Neural progenitor cell (in vitro differentiated cells): ENCODE measurements at regions not wholly inside any gene's neighbourhood (a gene's known extent, or its start where the extent isn't known, plus 50 kb on each side); places are given as distances from the start of the nearest gene placed in this dataset.
A peak's percentile ranks its signal among the peaks of the same experiment; 100 is the strongest.

Experiments
- DNase-seq: peaks from one replicate; pipeline ENCODE4 v3.0.0-alpha.2; 2016; ENCODE audit warnings: low spot score
- H2AFZ ChIP-seq: fragments of 200-600 bp; sonication (generic); replicated peaks from 2 replicates; pipeline ENCODE4 v1.6.1; 2016; ENCODE audit warnings: antibody characterized with exemption
- H3F3A ChIP-seq: fragments of 200-600 bp; sonication (generic); 2 replicates; pipeline ENCODE4 v1.6.1; 2016; ENCODE audit warnings: antibody characterized with exemption, low read depth
- H3K27ac ChIP-seq: fragments of 200-600 bp; sonication (generic); 2 replicates; pipeline ENCODE4 v1.5.1; 2016; ENCODE audit warnings: mild to moderate bottlenecking
- H3K27me3 ChIP-seq: fragments of 200-600 bp; sonication (generic); 2 replicates; pipeline ENCODE4 v1.6.1; 2016; ENCODE audit warnings: mild to moderate bottlenecking, moderate library complexity
- H3K36me3 ChIP-seq: fragments of 200-600 bp; sonication (generic); 2 replicates; pipeline ENCODE4 v1.5.1; 2016
- H3K4me1 ChIP-seq: fragments of 200-600 bp; sonication (generic); 2 replicates; pipeline ENCODE4 v1.6.1; 2016; ENCODE audit warnings: mixed run types
- H3K4me2 ChIP-seq: fragments of 200-600 bp; sonication (generic); 2 replicates; pipeline ENCODE4 v1.6.1; 2016
- H3K4me3 ChIP-seq: fragments of 200-600 bp; sonication (generic); 2 replicates; pipeline ENCODE4 v1.5.1; 2016
- H3K79me2 ChIP-seq: fragments of 200-600 bp; sonication (generic); 2 replicates; pipeline ENCODE4 v1.6.1; 2016; ENCODE audit warnings: low read depth
- H3K9ac ChIP-seq: fragments of 200-600 bp; sonication (generic); 2 replicates; pipeline ENCODE4 v1.6.1; 2016
- H3K9me3 ChIP-seq: fragments of 200-600 bp; sonication (generic); 2 replicates; pipeline ENCODE4 v1.5.1; 2016; ENCODE audit warnings: low read depth
- H4K20me1 ChIP-seq: fragments of 200-600 bp; sonication (generic); 2 replicates; pipeline ENCODE4 v1.6.1; 2016; ENCODE audit warnings: low read depth
- H3K27ac Mint-ChIP-seq: 3 replicates; pipeline ENCODE4 v1.8.0; 2021; ENCODE audit warnings: mixed read lengths
- H3K27me3 Mint-ChIP-seq: 2 replicates; pipeline ENCODE4 v1.8.0; 2022; ENCODE audit warnings: low read depth, mild to moderate bottlenecking, inconsistent platforms, moderate library complexity, mixed read lengths; ENCODE audit not compliant: insufficient read depth
- H3K36me3 Mint-ChIP-seq: 3 replicates; pipeline ENCODE4 v1.8.0; 2021; ENCODE audit warnings: mixed read lengths
- H3K4me1 Mint-ChIP-seq: 3 replicates; pipeline ENCODE4 v1.8.0; 2021; ENCODE audit warnings: mixed read lengths
- H3K4me3 Mint-ChIP-seq: 3 replicates; pipeline ENCODE4 v1.8.0; 2021; ENCODE audit warnings: mild to moderate bottlenecking, moderate library complexity, mixed read lengths
- H3K9me3 Mint-ChIP-seq: 3 replicates; pipeline ENCODE4 v1.8.0; 2020; ENCODE audit warnings: mixed read lengths
- EZH2 ChIP-seq: fragments of 200-600 bp; sonication (generic); IDR thresholded peaks from 2 replicates; pipeline ENCODE4 v1.6.1; 2017; ENCODE audit warnings: antibody characterized with exemption, mild to moderate bottlenecking, moderate library complexity
- EZH2phosphoT487 ChIP-seq: fragments of 200-600 bp; sonication (generic); IDR thresholded peaks from 2 replicates; pipeline ENCODE4 v1.6.1; 2017; ENCODE audit warnings: antibody characterized with exemption
- TF ChIP-seq, protein P1 (sequence below): fragments of 200-600 bp; sonication (generic); IDR thresholded peaks from 2 replicates; pipeline ENCODE4 v1.5.1; 2017; ENCODE audit warnings: antibody characterized with exemption, mild to moderate bottlenecking

DNA sequence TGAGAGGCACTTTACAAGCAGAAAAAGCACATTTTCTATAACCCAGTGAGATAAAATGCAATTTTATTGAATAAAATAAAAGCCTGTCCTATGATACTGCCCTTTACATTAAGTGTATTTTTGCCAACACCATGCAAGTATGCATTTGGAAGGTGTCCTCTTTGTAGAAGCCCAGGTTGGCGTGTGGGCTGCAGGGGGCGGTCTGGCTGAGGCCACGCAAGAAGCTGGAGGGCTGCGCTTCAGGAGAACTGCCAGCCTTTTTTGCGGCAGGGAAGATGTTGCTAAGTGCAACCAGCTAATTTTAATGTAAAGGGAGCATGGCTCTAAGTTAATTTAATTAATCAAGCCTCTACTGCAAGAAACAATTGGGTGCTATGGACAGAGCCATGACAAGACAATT lies 562.8 kb upstream of the SALL3 start:
- H3K27ac Mint-ChIP-seq: no peak overlapping the region
- peaks cover 13% of the 10 kb centered on the region for H3K27me3 Mint-ChIP-seq
- no peaks in the 10 kb centered on the region for H3K9me3 Mint-ChIP-seq
- no peaks in the 10 kb centered on the region for H3K36me3 ChIP-seq
- H3K9ac ChIP-seq: no peak overlapping the region
- no peak overlapping the region for H3K4me2 ChIP-seq
- peak; percentile 19 for DNase-seq
- H3F3A ChIP-seq: no peaks in the 10 kb centered on the region
- H3K79me2 ChIP-seq: no peaks in the 10 kb centered on the region
- no peaks in the 10 kb centered on the region for H3K4me1 ChIP-seq
- H3K27ac ChIP-seq: no peak overlapping the region
- H2AFZ ChIP-seq: no peak overlapping the region
- H3K36me3 Mint-ChIP-seq: no peaks in the 10 kb centered on the region
- H3K27me3 ChIP-seq: no peaks in the 10 kb centered on the region
- H3K4me3 ChIP-seq: no peak overlapping the region
- H3K4me1 Mint-ChIP-seq: peaks cover 10% of the 10 kb centered on the region
- TF ChIP-seq, protein P1, sequence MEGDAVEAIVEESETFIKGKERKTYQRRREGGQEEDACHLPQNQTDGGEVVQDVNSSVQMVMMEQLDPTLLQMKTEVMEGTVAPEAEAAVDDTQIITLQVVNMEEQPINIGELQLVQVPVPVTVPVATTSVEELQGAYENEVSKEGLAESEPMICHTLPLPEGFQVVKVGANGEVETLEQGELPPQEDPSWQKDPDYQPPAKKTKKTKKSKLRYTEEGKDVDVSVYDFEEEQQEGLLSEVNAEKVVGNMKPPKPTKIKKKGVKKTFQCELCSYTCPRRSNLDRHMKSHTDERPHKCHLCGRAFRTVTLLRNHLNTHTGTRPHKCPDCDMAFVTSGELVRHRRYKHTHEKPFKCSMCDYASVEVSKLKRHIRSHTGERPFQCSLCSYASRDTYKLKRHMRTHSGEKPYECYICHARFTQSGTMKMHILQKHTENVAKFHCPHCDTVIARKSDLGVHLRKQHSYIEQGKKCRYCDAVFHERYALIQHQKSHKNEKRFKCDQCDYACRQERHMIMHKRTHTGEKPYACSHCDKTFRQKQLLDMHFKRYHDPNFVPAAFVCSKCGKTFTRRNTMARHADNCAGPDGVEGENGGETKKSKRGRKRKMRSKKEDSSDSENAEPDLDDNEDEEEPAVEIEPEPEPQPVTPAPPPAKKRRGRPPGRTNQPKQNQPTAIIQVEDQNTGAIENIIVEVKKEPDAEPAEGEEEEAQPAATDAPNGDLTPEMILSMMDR: peak; percentile 35
- TF ChIP-seq EZH2phosphoT487 (no peak), EZH2 (no peak)
- H3K9me3 ChIP-seq: no peaks in the 10 kb centered on the region
- no peaks in the 10 kb centered on the region for H4K20me1 ChIP-seq
- H3K4me3 Mint-ChIP-seq: no peak overlapping the region

- Histone ChIP-seq H4K20me1 (no peaks in the 10 kb centered on the region), H3K4me2 (no peak overlapping the region), H2AFZ (no peak overlapping the region), H3K4me3 (no peak overlapping the region), H3F3A (no peaks in the 10 kb centered on the region), H3K9ac (no peak overlapping the region), H3K27ac (no peak overlapping the region), H3K79me2 (no peaks in the 10 kb centered on the region), H3K27me3 (no peaks in the 10 kb centered on the region), H3K4me1 (no peaks in the 10 kb centered on the region), H3K36me3 (no peaks in the 10 kb centered on the region), H3K9me3 (no peaks in the 10 kb centered on the region)
- TF ChIP-seq EZH2: no peak
- TF ChIP-seq, protein P1: no peak
- TF ChIP-seq EZH2phosphoT487: no peak
- Mint-ChIP-seq H3K27me3 (peaks cover 13% of the 10 kb centered on the region), H3K27ac (peak overlapping the region; percentile 40), H3K36me3 (no peaks in the 10 kb centered on the region), H3K4me3 (no peak overlapping the region), H3K9me3 (no peaks in the 10 kb centered on the region), H3K4me1 (peaks cover 16% of the 10 kb centered on the region)
- DNase-seq: no peak
Observed at GRCh38 chr18:78418379-78418778, 561.2 kb upstream of the SALL3 start.

DNA sequence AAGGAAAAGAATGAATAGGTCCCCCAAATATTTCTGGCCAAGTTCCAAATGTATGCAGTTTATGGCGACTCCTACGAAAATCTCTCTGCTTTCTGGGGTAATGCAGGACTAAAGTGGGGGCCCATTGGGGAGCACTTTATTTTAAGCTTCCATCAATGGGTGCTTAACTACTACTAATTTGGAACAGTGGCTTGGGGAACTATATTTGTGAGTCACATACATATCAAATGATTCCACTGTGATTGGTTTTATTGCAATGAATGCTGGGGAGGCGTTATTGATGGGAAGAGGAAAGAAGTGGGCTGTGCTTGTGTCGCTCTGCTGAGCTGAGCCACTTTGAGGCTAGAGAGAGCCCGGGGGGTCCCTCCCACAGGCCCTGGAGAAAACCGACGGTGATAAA lies 560.4 kb upstream of the SALL3 start:
- H3K36me3 ChIP-seq: no peaks in the 10 kb centered on the region
- no peaks in the 10 kb centered on the region for H4K20me1 ChIP-seq
- no peaks in the 10 kb centered on the region for H3K4me1 ChIP-seq
- TF ChIP-seq EZH2 (no peak), EZH2phosphoT487 (no peak)
- TF ChIP-seq, protein P1: no peak
- no peaks in the 10 kb centered on the region for H3K79me2 ChIP-seq
- Mint-ChIP-seq H3K27me3 (peaks cover 9% of the 10 kb centered on the region), H3K4me3 (no peak overlapping the region), H3K36me3 (no peaks in the 10 kb centered on the region), H3K9me3 (no peaks in the 10 kb centered on the region), H3K4me1 (peaks cover 16% of the 10 kb centered on the region), H3K27ac (no peak overlapping the region)
- DNase-seq: no peak
- H3K27ac ChIP-seq: no peak overlapping the region
- no peaks in the 10 kb centered on the region for H3K27me3 ChIP-seq
- H3F3A ChIP-seq: no peaks in the 10 kb centered on the region
- no peak overlapping the region for H3K4me3 ChIP-seq
- H2AFZ ChIP-seq: no peak overlapping the region
- no peaks in the 10 kb centered on the region for H3K9me3 ChIP-seq
- no peak overlapping the region for H3K9ac ChIP-seq
- no peak overlapping the region for H3K4me2 ChIP-seq
